GM20431 (cell line): ENCODE measurements at regions not wholly inside any gene's neighbourhood (a gene's known extent, or its start where the extent isn't known, plus 50 kb on each side); places are given as distances from the start of the nearest gene placed in this dataset.
"Not testable (repeated sequence)": the region's sequence is repeated elsewhere in the genome, so short reads cannot be mapped to it uniquely, and the experiment has no call there.

Source experiments
- in situ Hi-C: fragments of 300-500 bp; cut with MseI, MboI; formaldehyde crosslinking; loops from one replicate; pipeline ENCODE4 v1.15.0; 2020; ENCODE audit warnings: low sequenced_read_pairs; ENCODE audit not compliant: unreplicated experiment

DNA sequence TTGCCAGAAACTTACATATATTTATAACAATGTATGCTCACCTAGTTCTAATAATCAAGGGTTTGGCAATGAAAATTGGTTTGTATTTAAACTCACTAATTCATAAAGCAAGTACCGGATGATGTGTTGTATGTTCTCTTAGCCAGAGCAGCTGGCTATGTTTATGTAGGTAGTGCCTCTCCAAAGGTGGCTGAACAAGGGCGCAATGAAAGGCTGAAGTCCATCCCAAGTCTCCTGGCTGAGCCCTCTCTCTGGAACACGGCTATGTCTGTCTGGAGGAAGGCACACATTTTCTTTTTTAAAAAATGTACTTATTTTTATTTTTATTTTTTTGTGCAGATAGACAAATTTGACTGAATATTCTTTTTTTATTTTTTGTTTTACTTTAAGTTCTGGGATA lies 141.2 kb upstream of the DAB2 start:
- in situ Hi-C loops, result no loop called here

- in situ Hi-C loops, result no loop called here
Measured at GRCh38 chr5:39561421-39561820, 136.6 kb upstream of the DAB2 start.

GRCh38 chr5:39560726-39561125 lies 135.9 kb upstream of the DAB2 start:
- in situ Hi-C loops, result no loop called here

DNA sequence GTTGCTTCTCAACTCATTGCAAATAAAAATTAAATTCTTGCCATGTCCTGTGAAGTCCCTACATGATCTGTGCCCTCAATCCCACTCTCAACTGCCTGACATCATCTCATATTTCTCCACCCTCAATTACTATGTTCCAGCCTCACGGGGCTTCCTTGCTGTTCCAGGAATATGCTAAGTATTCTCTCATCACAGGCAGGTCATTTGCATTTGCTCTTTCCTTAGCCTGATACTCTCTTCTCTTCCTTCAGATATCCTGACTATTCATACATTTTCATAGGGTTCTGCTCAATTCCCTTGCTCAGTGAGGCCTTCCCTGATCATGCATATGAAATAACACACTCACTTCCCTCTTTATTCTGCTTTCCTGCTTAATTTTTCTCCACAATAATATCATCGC lies 135.1 kb upstream of the DAB2 start:
- in situ Hi-C loops, result loop anchor here (10.0 kb wide), 1 partner anchor 185 kb away; no protein-coding TSS in a partner anchor

- in situ Hi-C loops, result loop anchor here (10.0 kb wide), 1 partner anchor 184 kb away; no protein-coding TSS in a partner anchor
Measured at GRCh38 chr5:39558541-39558940, 133.8 kb upstream of the DAB2 start.

DNA sequence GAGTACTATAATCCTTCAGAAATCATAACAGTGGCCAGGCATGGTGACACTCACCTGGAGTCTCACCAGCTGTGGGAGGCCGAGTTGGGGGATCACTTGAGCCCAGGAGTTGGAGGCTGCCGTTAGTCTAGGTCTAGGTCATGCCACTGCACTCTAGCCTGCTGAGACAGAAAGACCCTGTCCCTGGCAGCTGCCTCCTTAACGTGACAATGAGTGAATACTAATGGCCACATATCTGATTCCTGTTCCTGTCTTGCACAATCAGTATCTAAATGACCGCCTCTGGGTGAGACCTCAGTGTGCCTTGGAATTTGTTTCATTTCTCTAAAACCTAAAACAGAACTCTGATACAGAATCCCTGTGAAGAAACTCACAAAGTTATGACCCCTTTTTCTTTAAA lies 131.0 kb upstream of the DAB2 start:
- in situ Hi-C loops, result loop anchor here (10.0 kb wide), 1 partner anchor 181 kb away; no protein-coding TSS in a partner anchor

- in situ Hi-C loops, result no loop called here
Measured at GRCh38 chr5:39547553-39548154, 122.9 kb upstream of the DAB2 start.

DNA sequence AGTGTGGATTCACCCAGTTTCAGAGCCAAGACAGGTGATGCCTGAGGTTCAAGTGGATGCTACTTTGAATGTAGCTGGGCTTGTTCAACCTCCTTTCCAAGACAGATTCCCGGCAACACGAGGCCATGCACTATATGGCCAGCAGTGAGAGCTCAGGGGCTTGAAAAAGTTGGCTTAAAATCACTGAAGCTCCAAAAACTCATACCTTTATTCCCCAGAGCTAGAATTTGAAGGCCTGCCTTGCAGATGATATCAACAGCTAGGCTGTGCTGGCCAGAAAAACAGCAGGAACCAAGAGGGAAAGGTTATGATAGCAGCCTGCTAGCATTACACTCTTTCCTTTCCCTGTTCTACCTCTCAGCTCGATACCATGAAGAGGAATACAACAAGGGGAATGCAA lies 120.2 kb upstream of the DAB2 start:
- in situ Hi-C loops, result no loop called here

GRCh38 chr5:39543335-39543734 lies 118.6 kb upstream of the DAB2 start:
- in situ Hi-C loops, result no loop called here

DNA sequence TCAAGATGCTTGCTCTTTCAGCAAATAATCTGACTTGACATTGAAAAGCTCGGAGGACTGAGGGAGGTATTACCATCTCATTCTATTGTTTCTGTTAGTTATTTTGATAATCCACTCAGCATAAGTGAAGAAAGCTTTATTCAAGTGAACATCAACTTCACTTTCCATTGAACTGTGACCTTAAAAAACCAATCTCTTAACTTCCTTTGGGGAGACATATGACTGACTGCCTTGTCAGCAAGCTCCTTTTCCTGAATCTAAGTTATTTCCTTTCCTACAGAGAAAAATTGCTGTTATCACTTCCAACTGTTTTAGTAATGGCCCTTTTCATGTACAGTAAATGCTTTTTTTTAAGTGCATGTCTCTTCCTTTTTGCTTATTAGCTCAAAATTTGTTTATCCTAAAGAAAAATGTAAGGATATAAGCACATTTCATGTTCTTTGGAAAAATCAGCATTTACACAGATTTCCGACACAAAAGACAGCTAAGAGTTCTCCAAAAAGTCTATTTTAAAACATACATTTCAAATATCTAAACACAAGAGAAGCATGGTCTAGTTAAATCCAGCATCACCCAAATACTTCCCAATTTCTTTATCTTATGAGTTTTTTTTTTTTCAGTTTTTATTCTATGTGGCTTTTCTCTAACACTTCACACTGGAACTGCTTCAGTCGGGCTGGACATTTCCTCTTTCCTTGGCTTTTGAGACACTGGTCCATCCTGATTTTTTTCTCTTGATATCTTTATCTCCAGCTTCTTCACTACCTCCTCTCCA lies 117.9 kb upstream of the DAB2 start:
- in situ Hi-C loops, result no loop called here

- in situ Hi-C loops, result no loop called here
Measured at GRCh38 chr5:39541920-39542319, 117.1 kb upstream of the DAB2 start.

GRCh38 chr5:39539470-39539869 lies 114.7 kb upstream of the DAB2 start:
- in situ Hi-C loops, result no loop called here

- in situ Hi-C loops, result no loop called here
Measured at GRCh38 chr5:39534690-39535089, 109.9 kb upstream of the DAB2 start.

- in situ Hi-C loops, result no loop called here
Measured at GRCh38 chr5:39533749-39534148, 109.0 kb upstream of the DAB2 start.

DNA sequence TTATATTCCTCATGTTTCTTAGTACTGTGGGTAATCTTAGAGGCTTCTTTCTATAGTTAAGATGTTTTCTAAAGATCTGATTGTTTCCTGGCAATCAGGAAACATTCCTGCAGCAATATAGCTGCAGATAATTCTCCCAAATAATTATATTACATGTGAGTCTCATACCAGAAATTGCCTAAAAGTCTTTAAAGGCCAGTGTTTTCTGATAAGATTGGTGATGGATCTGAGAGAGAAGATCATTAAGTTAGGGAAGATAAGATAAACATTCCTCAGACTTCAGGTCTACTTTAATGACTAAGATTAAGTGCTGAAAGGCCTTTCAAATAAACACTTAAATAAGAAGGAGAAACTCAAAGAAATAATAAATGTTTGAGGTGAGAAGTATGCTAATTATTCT lies 107.7 kb upstream of the DAB2 start:
- in situ Hi-C loops, result no loop called here

GRCh38 chr5:39531306-39531705 lies 106.5 kb upstream of the DAB2 start:
- in situ Hi-C loops, result no loop called here

DNA sequence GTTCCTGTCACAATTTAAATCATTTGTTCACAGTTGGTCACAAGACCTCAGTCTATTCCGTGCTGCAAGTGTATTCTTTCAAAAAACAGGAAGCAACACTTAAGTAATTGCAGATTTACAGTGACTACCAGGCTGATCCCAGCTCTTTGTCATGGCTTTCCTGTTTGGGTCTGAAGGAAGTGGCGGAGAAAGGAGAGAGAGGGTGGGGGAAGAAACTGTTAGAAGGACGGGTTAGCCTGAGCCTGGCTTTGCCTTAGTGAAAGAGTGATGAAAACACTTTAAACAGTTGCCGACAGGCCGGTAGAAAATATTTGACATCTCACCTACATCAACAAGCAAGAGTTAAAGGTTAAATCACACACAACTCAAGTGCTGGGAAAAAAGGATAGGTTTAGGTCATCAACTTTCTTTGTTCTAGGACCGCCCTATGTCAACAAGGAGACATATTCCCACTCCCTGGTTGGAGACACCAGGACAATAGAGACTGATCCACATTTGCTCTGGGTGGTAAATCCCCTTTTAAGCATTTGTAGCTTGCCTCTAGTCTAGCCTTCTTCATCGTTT lies 102.2 kb upstream of the DAB2 start:
- in situ Hi-C loops, result no loop called here

DNA sequence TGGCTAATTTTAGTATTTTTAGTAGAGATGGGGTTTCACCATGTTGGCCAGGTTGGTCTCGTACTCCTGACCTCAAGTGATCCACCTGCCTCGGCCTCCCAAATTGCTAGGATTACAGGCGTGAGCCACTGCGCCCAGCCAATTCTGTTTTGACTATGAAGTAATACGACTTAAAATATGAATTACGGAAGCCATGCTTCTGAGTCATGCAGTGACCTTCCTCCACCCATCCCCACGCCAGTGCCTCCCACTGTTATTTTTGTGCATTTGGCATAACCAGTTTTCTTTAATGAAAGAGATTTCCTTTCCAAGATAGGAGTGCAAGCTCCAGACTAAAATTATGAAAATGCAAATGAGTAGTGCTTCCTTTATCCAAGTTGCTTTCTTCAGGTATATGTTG lies 101.0 kb upstream of the DAB2 start:
- in situ Hi-C loops, result not testable (repeated sequence)

GRCh38 chr5:39525271-39525670 lies 100.5 kb upstream of the DAB2 start:
- in situ Hi-C loops, result no loop called here

GRCh38 chr5:39523821-39524220 lies 99.0 kb upstream of the DAB2 start:
- in situ Hi-C loops, result no loop called here

- in situ Hi-C loops, result no loop called here
Measured at GRCh38 chr5:39521940-39522590, 97.3 kb upstream of the DAB2 start.
